WTC11 (cell line): ENCODE measurements at regions not wholly inside any gene's neighbourhood (a gene's known extent, or its start where the extent isn't known, plus 50 kb on each side); places are given as distances from the start of the nearest gene placed in this dataset.

Source experiments
- CDX4 ChIP-seq: fragments of 250-450 bp; sonication (Bioruptor Pico); IDR thresholded peaks from 2 replicates; pipeline ENCODE4 v1.9.0; 2021; ENCODE audit warnings: moderate library complexity, mild to moderate bottlenecking, inconsistent platforms, borderline replicate concordance
- CTCF ChIP-seq: fragments of 200-600 bp; IDR thresholded peaks from 2 replicates; pipeline ENCODE4 v1.8.0; 2022; ENCODE audit warnings: antibody characterized with exemption
- MAX ChIP-seq: sonication (generic); formaldehyde crosslinking; IDR thresholded peaks from 2 replicates; pipeline ENCODE4 v1.8.0; 2022; ENCODE audit warnings: mild to moderate bottlenecking, missing genetic modification reagents
- NFYB ChIP-seq: sonication (generic); formaldehyde crosslinking; conservative IDR thresholded peaks from 2 replicates; pipeline ENCODE4 v1.8.0; 2022; ENCODE audit warnings: low read depth, missing genetic modification reagents
- RELA ChIP-seq: sonication (generic); formaldehyde crosslinking; IDR thresholded peaks from 2 replicates; pipeline ENCODE4 v1.8.1; 2022; ENCODE audit warnings: missing genetic modification reagents, mild to moderate bottlenecking, borderline replicate concordance
- USF2 ChIP-seq: sonication (generic); formaldehyde crosslinking; IDR thresholded peaks from 2 replicates; pipeline ENCODE4 v1.8.1; 2023; ENCODE audit warnings: mild to moderate bottlenecking, missing genetic modification reagents, moderate library complexity

GRCh38 chr18:75823471-75823870 lies 396.0 kb upstream of the SMIM21 start:
- TF ChIP-seq CTCF (no peak), NFYB (CRISPR knock-in tag) (no peak), MAX (CRISPR knock-in tag) (no peak), RELA (CRISPR knock-in tag) (no peak), CDX4 (CRISPR knock-in tag) (no peak), USF2 (no peak)
